ENCODE measurements at regions not wholly inside any gene's neighbourhood (a gene's known extent, or its start where the extent isn't known, plus 50 kb on each side); places are given as distances from the start of the nearest gene placed in this dataset.

DNA sequence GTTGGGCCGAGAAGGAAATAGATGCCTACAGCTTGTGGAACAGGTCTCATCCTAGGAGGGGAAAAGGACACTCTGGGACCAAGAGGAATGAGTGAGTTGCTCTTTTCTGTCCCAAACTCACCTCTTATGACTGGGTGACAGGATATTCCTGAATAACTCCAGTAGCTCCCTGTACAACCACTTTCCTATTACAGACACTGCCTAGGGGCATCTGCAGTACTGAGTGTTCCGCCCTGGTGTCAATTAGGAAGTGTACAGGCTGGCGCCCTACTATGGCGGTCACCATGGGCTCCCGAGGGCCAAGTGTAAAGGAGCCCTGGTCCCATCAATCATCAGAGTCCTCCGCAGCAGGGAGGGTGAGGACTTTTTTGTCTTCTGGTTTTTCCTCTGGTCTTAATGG lies 343.4 kb upstream of the USP9Y start:
- TF ChIP-seq CTCF (IDR thresholded peaks at IDR 0.05 in 4 of 5, conservative IDR thresholded peaks at IDR 0.05 in 1 of 5) (no peak), POLR2A (IDR thresholded peaks at IDR 0.05) (no peak)

Measured in gastrocnemius medialis (tissue), 4 donors.